ENCODE measurements at regions not wholly inside any gene's neighbourhood (a gene's known extent, or its start where the extent isn't known, plus 50 kb on each side); places are given as distances from the start of the nearest gene placed in this dataset.
"Not testable (repeated sequence)": the region's sequence is repeated elsewhere in the genome, so short reads cannot be mapped to it uniquely, and the experiment has no call there.

DNA sequence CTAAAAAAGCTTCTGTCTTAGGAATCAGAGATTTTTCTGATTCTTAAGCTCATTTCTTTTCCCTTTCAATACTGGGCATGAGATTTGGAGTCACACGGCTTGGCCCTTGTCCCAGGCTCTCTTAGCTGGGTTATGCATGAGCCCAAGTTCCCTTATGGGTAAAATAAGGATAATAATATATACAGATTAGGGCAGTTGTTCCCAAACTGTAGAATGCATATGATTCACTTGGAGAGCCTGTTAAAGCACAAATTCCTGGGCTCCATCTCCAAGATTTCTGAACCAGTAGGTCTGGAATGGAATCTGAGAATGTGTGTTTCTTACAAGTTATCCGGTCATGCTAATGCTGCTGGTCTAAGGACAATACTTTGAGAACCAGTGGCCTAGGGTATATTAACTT is 154.0 kb downstream of the REEP3 start:
- no peak for DNase-seq (ENCODE audit: low read depth)

DNA sequence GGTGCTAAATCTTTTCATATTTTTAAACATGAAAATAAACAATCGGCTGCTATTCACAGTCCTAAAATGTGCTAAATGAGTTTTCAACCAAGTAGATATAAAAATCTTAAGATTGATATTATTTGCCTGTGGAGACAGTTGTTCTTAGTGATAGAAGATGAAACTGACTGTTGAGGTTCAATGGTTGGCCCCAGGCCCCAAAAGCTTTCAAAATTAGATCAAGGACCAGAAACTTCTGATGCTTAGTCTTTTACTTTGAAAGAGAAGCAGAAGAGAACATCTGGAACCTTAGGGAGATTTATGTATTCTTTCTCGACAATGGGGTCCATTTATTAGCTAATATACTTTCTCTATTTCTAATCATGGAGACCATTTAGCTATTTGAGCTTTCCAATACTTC is 155.8 kb downstream of the REEP3 start:
- DNase-seq (ENCODE audit: low read depth), result no peak

DNA sequence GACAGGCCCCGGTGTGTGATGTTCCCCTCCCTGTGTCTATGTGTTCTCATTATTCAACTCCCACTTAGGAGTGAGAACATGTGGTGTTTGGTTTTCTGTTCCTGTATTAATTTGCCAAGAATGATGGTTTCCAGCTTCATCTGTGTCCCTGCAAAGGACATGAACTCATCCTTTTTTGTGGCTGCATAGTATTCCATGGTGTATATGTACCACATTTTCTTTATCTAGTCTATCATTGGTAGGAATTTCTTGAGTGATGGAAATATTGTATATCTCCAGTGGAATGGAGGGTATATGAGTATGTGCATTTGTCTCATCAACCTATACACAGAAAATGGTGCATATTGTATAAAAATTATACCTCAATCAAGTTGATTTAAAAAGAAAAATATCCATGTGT is 159.3 kb downstream of the REEP3 start:
- not testable (repeated sequence) for DNase-seq (ENCODE audit: low read depth)

DNA sequence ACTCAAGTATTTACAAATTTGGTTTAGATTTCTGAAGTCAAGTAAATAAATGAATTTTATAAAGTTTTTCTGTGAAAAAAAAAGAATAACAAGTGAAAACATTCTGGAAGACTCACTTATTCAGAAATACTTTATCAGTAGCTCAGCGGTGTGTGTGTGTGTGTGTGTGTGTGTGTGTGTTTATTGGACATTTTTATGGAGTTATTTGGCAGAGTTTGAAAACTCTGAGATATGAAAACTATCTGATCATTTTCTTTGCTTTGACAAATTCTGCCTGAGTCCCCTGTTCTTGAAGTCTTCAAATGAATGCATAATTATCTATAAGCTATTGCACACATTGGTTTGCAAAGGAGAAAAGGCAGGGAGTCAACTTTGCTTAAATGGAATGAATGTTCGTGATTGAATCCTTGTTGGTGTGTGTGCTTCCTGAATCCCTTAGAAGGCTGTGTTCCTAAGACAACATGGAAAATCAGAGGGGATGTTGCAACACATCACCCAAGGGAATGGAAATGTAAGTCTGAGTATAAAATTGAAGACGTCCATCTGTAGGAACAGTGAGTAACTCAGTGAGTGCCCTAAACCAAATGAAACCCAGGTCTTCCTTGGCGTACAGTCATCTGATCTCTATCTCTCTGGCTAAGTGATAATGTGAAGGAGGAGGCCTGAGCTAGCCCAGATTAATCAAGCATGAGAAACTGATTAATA is 160.9 kb downstream of the REEP3 start:
- peak; percentile 78 for DNase-seq (ENCODE audit: low read depth)

DNA sequence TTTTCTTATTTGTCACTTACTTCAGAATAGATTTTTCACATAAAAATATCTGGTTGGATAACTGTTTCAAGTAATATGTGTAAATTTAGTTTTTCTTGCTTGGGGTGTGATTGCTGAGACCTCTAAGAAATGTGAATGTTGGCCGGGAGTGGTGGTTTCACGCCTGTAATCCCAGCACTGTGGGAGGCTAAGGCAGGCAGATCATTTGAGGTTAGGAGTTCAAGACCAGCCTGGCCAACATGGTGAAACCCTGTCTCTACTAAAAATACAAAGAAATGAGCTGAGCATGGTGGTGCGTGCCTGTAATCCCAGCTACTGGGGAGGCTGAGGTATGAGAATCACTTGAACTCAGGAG is 161.5 kb downstream of the REEP3 start:
- not testable (repeated sequence) for DNase-seq (ENCODE audit: low read depth)

DNA sequence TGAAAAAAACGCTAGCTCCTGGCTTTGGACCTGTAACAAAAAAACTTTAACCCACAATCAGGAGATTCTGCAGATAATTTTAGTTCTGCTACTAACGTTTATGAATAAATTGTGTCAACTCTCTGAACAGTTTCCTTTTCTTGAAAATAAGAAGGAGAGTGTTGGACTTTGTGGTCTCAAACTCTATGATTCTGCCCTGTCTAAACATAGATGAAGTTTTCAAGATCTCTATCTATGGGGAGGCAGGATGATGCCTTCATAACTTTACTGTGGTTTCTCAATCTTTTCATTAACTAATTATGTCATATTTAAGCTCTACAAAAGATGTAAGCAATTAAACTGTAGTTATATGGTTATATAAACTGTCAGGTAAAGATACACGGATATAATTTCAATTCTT is 162.0 kb downstream of the REEP3 start:
- no peak for DNase-seq (ENCODE audit: low read depth)

DNA sequence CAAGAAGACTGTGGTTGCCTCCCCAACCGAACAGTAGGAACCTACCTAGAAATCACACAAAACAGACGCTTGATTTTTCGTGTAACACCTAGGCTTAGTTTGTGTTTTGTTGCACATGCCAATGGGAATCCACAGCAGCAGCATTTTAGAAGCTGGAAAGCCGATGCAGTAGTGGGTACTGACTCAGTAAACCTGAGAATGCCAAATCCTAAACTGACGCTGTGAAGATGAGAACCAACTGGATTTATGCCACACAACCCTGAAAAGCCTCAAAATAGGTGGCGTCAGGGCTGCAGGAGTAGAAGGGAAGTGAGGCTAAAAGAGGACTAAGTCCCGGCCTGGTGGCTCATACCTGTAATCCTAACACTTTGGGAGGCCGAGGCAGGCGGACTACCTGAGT is 162.5 kb downstream of the REEP3 start:
- DNase-seq (ENCODE audit: low read depth), result no peak

DNA sequence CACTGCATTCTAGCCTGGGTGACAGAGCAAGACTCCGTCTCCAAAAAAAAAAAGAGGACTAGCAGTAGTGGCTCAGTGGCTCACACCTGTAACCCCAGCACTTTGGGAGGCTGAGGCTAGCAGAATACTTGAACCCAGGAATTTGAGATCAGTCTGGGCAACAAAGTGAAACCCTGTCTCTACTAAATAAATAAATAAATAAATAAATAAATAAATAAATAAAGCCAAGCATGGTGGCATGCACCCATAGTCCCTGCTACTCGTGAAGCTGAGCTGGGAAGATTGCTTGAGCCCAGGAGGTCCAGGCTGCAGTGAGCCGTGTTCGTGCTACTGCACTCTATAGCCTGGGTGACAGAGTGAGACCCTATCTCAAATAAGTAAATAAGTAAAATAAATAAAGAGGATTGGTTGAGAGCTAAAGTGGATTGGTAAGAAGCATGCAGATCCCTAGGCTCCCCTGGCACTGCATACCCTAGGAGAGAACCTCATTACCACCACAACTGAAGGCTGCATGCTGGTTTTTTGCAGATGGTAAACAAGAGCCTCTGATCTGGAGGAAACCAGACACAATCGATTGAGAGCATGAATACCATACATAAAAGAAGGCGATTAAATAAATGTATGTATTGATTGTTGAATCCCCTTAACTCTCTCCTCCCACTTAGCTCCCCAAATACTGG is 163.2 kb downstream of the REEP3 start:
- no peak for DNase-seq (ENCODE audit: low read depth)

DNA sequence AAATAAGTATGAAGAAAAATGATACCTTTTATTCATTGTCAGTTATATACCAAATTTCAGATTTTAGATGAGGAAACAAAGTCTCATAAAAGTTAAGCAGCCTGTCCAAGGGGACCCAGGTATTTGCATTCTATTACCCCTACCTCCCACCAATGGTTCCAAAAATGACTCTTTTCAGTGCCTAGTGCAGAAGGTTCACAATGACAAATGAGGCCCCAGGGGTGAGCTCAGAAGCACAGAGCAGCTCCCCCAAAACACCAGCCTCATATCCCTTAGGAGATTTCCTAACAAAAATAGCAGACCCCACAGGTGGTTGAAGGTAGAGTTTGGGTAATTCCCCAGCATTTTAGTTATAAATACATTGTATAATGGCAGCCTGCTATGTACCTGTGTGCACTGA is 168.6 kb downstream of the REEP3 start:
- no peak for DNase-seq (ENCODE audit: low read depth)

DNA sequence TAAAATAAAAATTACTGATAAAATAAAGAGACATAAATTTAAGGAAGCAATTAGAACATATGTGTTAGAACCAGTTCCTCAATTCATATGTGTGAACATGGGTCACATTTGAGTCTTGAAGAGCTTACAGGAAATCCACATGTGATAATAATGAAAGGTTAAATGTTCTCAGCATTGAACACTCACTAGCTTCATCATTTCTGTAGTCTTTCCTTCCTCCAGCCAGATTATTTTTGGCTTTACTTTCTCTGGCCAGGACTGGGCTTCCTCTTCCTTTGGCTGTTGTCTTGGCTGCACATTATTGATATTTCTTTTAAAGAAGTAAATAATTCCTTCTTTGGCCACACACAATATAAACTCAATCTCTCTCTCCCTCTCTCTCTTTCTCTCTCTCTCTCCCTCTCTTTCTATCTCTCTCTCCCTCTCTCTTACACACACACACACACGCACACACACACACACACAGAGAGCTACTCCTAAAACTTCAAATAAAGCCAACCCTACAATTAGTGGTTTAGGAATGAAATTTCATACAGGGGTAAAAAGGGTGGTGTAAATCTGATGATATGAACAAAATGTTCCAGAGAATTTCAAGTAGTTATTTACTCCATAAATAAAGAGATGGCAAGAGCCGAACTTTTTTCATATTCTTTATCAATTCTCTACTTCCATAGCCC is 171.2 kb downstream of the REEP3 start:
- no peak for DNase-seq (ENCODE audit: low read depth)

DNA sequence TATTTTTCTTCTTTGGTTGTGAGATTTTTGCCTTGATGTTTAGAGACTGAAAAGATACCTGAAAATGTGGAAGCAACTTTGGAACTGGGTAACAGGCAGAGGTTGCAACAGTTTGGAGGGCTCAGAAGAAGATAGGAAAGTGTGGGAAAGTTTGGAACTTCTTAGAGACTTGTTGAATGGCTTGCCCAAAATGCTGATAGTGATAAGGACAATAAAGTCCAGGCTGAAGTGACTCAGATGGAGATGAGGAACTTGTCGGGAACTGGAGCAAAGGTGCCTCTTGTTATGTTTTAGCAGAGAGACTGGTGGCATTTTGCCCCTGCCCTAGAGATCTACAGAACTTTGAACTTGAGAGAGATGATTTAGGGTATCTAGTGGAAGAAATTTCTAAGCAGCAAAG is 171.8 kb downstream of the REEP3 start:
- not testable (repeated sequence) for DNase-seq (ENCODE audit: low read depth)

DNA sequence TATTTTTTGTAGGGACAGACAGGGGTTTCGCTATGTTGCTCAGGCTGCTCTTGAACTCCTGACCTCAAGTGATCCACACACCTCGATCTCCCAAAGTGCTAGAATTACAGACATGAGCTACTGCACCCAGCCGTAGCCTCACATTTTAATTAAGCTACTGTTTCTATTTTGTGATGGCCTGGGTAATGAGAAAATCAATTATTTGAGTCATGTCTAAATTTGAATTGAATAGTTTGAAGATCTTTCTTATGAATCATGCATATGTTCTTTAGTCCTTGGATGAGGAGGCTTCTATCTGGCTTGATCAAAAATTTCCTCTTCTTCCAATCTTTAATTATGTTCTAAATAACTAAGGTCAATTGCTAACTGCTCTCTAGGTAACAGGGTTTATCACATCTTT is 175.0 kb downstream of the REEP3 start:
- DNase-seq (ENCODE audit: low read depth), result peak; percentile 47

DNA sequence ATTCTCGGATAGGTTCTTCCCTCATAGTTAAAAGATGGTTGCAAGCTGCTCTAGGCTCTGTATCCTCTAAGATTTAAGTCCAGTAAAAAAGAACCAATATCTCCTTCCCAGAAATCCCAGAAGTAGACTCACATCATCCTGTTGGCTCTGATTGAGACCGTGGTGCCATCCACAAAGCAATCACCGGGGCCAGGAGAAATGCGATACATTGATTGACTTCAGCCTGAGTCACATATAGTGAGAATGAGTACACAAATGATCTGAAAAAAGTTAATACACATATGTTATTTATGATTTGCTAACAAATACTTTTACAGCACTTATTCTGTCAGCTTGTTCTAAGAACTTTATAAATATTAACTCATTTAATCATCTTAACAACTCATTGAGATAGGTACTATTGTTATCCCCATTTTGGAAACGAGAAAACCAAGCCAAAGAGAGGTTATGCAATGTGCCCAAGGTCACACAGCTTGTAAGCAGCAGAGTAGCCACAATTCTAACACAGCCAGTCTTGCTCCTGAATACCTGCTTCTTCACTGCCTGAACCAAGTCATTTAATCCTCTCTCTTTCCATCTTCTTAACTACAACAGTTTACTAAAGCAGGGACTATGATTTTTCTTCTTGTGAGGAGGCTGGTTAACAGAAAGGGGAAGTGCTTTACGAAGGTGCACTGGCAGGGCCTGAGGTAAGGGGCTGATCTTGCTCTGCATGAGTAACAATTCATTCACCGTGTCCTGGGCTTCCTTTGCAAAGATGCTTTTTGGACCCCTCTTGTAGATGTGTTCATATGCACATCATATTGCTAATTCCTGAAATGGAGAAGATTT is 177.0 kb downstream of the REEP3 start:
- DNase-seq (ENCODE audit: low read depth), result no peak

DNA sequence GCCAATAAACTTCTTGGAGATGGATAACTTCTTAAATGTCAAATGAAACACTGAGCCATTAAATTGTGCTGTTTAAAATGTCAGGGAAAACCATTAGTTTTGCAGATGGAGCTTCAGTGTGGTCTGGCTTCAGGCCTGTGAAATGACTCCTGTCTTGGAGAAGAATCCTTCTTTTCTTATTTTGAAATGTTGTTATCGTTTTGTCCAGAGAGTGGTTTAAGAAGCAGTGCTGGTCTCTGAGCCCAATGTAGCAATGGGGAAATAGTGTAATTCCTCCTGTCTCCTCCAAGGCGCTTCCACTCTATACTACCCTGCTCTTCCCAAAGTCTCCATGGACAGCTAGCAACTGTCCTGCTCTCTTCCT is 177.6 kb downstream of the REEP3 start:
- no peak for DNase-seq (ENCODE audit: low read depth)

DNA sequence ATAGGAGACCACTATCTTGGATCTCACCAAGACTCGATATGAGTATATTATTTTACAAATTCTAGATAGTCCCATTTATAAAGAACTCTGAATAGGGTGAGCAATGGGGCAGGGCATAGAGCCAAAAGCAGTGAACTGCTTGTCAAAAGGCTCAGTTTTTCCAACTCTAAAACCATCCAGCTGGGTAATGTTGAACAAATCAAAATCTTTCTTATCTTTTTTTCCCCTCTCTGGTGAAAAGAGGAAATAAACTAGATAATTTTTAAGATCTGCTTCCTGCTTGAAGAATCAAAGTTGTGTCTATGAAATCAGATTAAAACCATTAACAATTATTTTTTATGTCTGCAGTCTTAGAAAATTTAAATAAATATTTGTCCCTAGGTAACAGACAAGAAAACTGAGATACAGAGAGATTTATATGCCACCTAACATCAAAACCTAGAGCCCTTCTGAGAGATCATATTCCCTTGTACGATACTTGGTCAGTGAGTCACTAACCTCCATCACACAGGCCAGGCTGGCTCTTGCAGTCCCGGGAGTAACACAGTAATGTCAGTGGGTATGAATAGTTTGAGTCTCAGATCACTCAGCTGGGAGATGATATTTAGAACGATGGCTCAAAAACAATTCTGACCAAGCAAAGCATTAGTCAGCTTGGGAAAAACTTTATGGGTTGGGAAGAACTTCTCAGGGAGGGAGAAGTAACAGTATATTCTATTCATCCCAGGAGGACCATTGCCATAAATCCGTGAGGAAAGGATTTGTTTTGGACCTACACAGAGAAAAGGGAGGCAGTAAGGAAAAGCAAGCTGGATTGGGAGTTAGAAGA is 178.8 kb downstream of the REEP3 start:
- DNase-seq (ENCODE audit: low read depth), result peak; percentile 98

DNA sequence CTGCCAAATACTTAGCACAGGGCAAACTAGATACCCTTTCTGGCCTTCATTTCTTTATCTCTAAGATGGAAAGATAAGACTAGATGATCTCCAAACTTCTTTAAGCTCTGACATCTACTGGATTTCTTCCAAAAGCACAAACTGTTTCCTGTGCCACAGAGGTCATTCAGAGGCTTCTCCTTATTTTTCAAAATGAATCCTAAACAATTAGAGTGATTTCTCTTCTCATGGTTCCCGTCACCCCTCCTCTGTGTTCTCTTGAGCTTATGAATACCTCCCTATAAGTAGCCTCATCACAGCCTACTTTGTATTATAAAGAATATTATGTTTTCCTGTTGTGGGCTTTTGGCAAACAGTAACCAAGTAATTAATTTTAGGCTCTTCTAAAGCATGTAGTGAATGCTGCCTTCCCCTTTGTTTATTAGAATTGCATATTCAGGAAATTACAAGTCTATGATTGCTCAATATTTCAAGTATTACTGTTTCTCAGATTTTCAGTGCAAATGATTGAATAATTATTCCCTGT is 179.5 kb downstream of the REEP3 start:
- DNase-seq (ENCODE audit: low read depth), result peak; percentile 70

DNA sequence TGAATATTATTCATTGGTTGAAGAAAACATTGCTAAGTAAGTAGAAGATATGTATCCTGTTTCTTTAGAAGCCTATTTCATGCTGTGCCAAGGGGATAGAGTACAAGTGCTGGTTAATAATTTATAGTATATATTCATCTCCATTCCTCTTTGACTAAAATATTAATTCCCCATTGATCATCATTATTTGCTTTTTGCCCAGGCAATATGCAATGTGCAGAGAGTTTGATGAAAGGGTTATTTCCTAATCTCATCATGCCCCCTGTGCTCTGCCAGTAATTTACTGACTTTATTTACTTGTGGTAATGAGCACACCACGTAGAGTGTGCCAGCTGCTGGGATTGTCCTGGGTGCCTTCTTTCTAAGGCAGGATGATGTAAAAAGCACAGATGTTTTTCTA is 180.9 kb downstream of the REEP3 start:
- no peak for DNase-seq (ENCODE audit: low read depth)

DNA sequence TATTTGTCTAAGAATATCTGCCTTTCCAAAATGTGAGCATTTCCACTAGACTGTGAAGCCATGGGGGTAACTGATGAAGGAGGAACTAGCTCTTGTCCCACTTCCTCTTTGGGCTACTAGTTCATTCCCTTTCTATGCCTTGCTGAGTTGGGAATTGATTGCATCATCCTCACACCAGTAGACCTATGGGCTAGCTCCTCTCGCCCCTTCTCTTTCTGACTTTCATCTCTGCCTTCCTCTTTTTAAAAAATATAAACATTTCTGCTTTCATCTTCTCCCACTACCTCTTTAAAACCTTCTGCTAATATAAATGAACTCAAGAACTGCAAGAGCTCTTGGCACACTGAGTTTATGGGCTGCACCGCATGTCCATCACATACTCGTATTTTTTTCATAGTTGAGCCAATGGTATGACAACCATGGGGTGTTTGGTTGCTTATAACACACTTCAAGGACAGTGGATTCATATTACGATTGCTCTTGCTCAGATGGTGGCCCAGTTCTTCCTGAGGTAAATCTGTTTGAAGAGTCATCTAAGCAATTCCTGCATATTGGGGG is 182.0 kb downstream of the REEP3 start:
- DNase-seq (ENCODE audit: low read depth), result no peak

DNA sequence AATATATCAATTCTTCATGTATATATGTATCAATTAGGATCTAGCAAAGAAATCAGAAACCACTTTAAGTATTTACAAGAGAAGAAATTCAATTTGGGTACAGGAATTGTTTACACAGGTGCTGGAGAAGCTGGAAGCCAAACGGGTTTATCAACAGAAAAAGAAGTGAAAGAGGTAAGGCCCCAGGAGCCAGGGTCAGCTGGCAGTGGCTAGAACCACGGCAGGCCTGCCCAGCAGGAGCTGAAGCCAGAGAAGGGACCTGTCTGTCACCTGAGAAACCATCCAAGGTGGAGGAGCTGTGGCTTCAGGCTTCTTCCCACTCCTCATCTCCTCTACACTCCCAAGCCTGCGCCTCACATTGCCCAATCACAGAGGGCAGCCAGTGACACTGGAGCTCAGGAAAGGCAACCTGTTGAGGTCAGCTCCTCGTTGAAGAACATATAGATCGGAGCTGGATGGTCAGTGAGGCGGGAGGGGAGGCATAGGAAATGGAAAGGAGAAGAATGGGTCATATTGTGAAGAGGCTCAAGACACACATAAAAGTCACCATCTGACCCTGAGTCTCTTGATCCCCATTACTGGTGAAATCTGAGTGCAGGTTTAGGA is 182.6 kb downstream of the REEP3 start:
- DNase-seq (ENCODE audit: low read depth), result no peak

DNA sequence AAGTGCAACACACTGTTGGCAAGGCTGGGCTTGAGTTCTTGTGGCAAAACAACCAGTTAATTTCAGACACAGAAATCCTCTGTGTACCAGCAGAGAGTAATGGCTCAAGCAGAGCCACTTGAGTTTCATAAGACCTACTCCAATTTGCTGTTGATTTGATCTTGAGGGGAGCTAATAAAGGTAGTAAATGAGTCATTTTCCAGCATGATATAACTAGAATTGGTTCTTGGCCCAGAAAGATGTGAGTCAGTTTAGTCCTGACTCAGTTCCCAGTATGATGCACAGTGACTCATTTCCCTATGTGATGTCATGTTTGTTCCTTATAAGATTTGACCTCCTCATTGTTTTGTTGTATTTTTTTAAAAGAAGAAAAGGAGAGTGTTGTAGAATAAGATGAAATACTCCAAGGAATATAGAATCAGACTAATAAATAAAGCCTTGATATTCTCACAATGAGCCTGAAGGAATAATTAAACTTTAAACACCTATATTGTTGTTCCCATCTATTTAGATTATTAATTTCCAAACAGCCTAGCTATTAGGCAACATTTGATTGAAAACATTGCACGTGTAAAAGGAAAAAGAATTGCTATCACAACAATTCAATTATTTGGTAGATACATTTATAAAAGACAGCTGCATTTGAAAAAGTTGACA is 186.2 kb downstream of the REEP3 start:
- peak; percentile 99 for DNase-seq (ENCODE audit: low read depth)

Measured in ELR (cell line).